OCI-LY7 (cell line): ENCODE measurements at regions not wholly inside any gene's neighbourhood (a gene's known extent, or its start where the extent isn't known, plus 50 kb on each side); places are given as distances from the start of the nearest gene placed in this dataset.

Experiments
- BruUV-seq: library from RNA; stranded (reverse); fragments of 400-500 nt; replicated peaks from 2 replicates; lab custom pipeline; 2021; lab: Mats Ljungman, UMichigan
- CTCF ChIA-PET: fragments of 300-600 bp; sonication (Branson Sonifier 250); formaldehyde crosslinking; loops from one replicate; lab custom pipeline; 2022; ENCODE audit warnings: antibody characterized with exemption; ENCODE audit not compliant: unreplicated experiment; lab: Charles Lee
- POLR2A ChIA-PET: fragments of 300-600 bp; sonication (Branson Sonifier 250); formaldehyde crosslinking; loops from one replicate; lab custom pipeline; 2022; ENCODE audit warnings: antibody characterized with exemption; lab: Charles Lee
- DNase-seq: peaks from one replicate; pipeline ENCODE4 v3.0.0-alpha.2; 2015; ENCODE audit warnings: low spot score
- H2AFZ ChIP-seq: fragments of 200-600 bp; sonication (generic), shearing (Covaris generic); 2 replicates; pipeline ENCODE4 v1.6.1; 2014; ENCODE audit warnings: mild to moderate bottlenecking, antibody characterized with exemption, low read length, moderate library complexity
- H3K27ac ChIP-seq: fragments of 200-600 bp; sonication (generic); 2 replicates; pipeline ENCODE4 v1.5.1; 2014; ENCODE audit warnings: mixed run types, low read depth, mild to moderate bottlenecking, moderate library complexity, low read length, inconsistent platforms; ENCODE audit not compliant: poor library complexity, severe bottlenecking
- H3K36me3 ChIP-seq: fragments of 200-600 bp; sonication (generic); 2 replicates; pipeline ENCODE4 v1.6.1; 2014; ENCODE audit warnings: mild to moderate bottlenecking, antibody characterized with exemption, low read length, moderate library complexity, mixed read lengths; ENCODE audit not compliant: insufficient read depth
- H3K4me1 ChIP-seq: fragments of 200-600 bp; sonication (generic); 2 replicates; pipeline ENCODE4 v1.5.1; 2014; ENCODE audit warnings: mild to moderate bottlenecking, low read length; ENCODE audit not compliant: insufficient read depth, poor library complexity, severe bottlenecking
- H3K4me2 ChIP-seq: fragments of 200-600 bp; sonication (generic); 2 replicates; pipeline ENCODE4 v1.6.1; 2014; ENCODE audit warnings: mild to moderate bottlenecking, low read length
- H3K4me3 ChIP-seq: fragments of 200-600 bp; sonication (generic); 2 replicates; pipeline ENCODE4 v1.5.1; 2014; ENCODE audit warnings: mild to moderate bottlenecking, low read depth, low read length; ENCODE audit not compliant: poor library complexity, severe bottlenecking
- H3K79me2 ChIP-seq: fragments of 200-600 bp; sonication (generic); 2 replicates; pipeline ENCODE4 v1.6.1; 2016; ENCODE audit warnings: low read depth, mild to moderate bottlenecking, low read length, moderate library complexity, mixed read lengths; ENCODE audit not compliant: insufficient read depth
- H3K9me2 ChIP-seq: fragments of 200-600 bp; sonication (generic); 2 replicates; pipeline ENCODE4 v1.6.1; 2016; ENCODE audit warnings: mild to moderate bottlenecking, low read length, mixed read lengths; ENCODE audit not compliant: insufficient read depth
- H3K9me3 ChIP-seq: fragments of 200-600 bp; sonication (generic); 2 replicates; pipeline ENCODE4 v1.6.1; 2014; ENCODE audit warnings: mild to moderate bottlenecking, mixed run types, low read length, mixed read lengths
- H4K20me1 ChIP-seq: fragments of 200-600 bp; sonication (generic); 2 replicates; pipeline ENCODE4 v1.6.1; 2014; ENCODE audit warnings: mild to moderate bottlenecking, antibody characterized with exemption, low read length, moderate library complexity, mixed read lengths; ENCODE audit not compliant: insufficient read depth
- EZH2phosphoT487 ChIP-seq: fragments of 200-600 bp; sonication (generic); IDR thresholded peaks from 2 replicates; pipeline ENCODE4 v1.6.1; 2018; ENCODE audit warnings: low read depth, borderline replicate concordance, mild to moderate bottlenecking, mixed run types, antibody characterized with exemption, low read length, moderate library complexity, mixed read lengths
- intact Hi-C: fragments of 100-400 bp; cut with micrococcal nuclease; formaldehyde crosslinking; loops from one replicate; pipeline ENCODE4 v1.10.0; 2022; ENCODE audit not compliant: unreplicated experiment
- TF ChIP-seq, protein P1 (sequence below): fragments of 200-600 bp; sonication (generic); conservative IDR thresholded peaks from 2 replicates; pipeline ENCODE4 v1.5.1; 2014; ENCODE audit warnings: mild to moderate bottlenecking, antibody characterized with exemption, low read length, moderate library complexity, mixed read lengths

- H3K4me1 ChIP-seq: no peaks in the 10 kb centered on the region
- intact Hi-C loops: no loop called here
- H3K27ac ChIP-seq: no peak overlapping the region
- DNase-seq: no peak
- no peaks in the 10 kb centered on the region; the same call in 1 of the 2 replicates for H4K20me1 ChIP-seq
- no peaks in the 10 kb centered on the region for H3K36me3 ChIP-seq
- H2AFZ ChIP-seq: no peak overlapping the region
- no peak overlapping the region for H3K4me2 ChIP-seq
- H3K79me2 ChIP-seq: no peaks in the 10 kb centered on the region
- TF ChIP-seq, protein P1, sequence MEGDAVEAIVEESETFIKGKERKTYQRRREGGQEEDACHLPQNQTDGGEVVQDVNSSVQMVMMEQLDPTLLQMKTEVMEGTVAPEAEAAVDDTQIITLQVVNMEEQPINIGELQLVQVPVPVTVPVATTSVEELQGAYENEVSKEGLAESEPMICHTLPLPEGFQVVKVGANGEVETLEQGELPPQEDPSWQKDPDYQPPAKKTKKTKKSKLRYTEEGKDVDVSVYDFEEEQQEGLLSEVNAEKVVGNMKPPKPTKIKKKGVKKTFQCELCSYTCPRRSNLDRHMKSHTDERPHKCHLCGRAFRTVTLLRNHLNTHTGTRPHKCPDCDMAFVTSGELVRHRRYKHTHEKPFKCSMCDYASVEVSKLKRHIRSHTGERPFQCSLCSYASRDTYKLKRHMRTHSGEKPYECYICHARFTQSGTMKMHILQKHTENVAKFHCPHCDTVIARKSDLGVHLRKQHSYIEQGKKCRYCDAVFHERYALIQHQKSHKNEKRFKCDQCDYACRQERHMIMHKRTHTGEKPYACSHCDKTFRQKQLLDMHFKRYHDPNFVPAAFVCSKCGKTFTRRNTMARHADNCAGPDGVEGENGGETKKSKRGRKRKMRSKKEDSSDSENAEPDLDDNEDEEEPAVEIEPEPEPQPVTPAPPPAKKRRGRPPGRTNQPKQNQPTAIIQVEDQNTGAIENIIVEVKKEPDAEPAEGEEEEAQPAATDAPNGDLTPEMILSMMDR: no peak
- TF ChIP-seq EZH2phosphoT487: no peak
- H3K9me3 ChIP-seq: no peaks in the 10 kb centered on the region
- ChIA-PET POLR2A (no interaction called here), CTCF (no interaction called here)
- no peak overlapping the region for H3K4me3 ChIP-seq
- no TSS peak for BruUV-seq
- H3K9me2 ChIP-seq: no peaks in the 10 kb centered on the region
These were observed 322.4 kb downstream of the TFAP2B start for GRCh38 chr6:51141080-51141479.

GRCh38 chr6:51147756-51148155 is 329.1 kb downstream of the TFAP2B start:
- no peaks in the 10 kb centered on the region for H3K9me3 ChIP-seq
- no peaks in the 10 kb centered on the region for H3K79me2 ChIP-seq
- intact Hi-C loops: no loop called here
- TF ChIP-seq, protein P1: no peak
- no peak for TF ChIP-seq EZH2phosphoT487
- POLR2A ChIA-PET: interaction anchor here (1.0 kb wide), 1 partner anchor 9 kb away, joined by 5 read pairs; no protein-coding TSS in a partner anchor
- no peak overlapping the region for H3K27ac ChIP-seq
- H3K36me3 ChIP-seq: no peaks in the 10 kb centered on the region
- CTCF ChIA-PET: no interaction called here
- H3K4me3 ChIP-seq: no peak overlapping the region
- no peaks in the 10 kb centered on the region for H3K9me2 ChIP-seq
- DNase-seq: no peak
- H4K20me1 ChIP-seq: no peaks in the 10 kb centered on the region
- H3K4me1 ChIP-seq: no peaks in the 10 kb centered on the region
- BruUV-seq: no TSS peak
- H2AFZ ChIP-seq: no peak overlapping the region
- no peak overlapping the region for H3K4me2 ChIP-seq

DNA sequence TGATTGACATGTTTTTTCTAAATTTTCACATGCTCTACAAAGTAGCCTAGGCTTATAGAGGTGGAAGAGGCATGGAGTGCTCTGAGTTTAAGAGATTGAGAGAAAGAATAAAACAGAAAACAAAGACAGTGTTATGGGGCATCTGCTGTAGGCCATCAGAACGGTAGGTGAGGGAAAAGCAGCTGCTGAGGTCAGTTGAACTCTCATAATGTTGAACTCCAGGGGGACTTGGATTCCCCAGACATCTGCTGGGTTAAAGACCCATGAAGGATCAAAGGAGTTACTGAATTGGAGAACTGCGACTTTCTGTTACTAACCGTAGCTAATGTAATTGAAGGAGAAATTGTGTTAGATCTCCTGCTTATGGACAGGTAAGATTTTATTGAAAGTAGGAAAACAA is 333.9 kb downstream of the TFAP2B start:
- no TSS peak for BruUV-seq

More for the DNA sequence above, 333.9 kb downstream of the TFAP2B start:
- Histone ChIP-seq H4K20me1 (no peaks in the 10 kb centered on the region), H3K79me2 (no peaks in the 10 kb centered on the region), H2AFZ (no peak overlapping the region), H3K4me1 (no peaks in the 10 kb centered on the region), H3K4me3 (no peak overlapping the region), H3K9me3 (no peaks in the 10 kb centered on the region), H3K27ac (no peak overlapping the region), H3K9me2 (no peaks in the 10 kb centered on the region), H3K4me2 (no peak overlapping the region), H3K36me3 (no peaks in the 10 kb centered on the region)
- TF ChIP-seq, protein P1: no peak
- TF ChIP-seq EZH2phosphoT487: no peak
- ChIA-PET CTCF (no interaction called here), POLR2A (interaction anchor here (0.7 kb wide), 1 partner anchor 10 kb away, joined by 3 read pairs; no protein-coding TSS in a partner anchor)
- intact Hi-C loops: no loop called here
- no peak for DNase-seq
